HFFc6 (cell line): ENCODE measurements at regions not wholly inside any gene's neighbourhood (a gene's known extent, or its start where the extent isn't known, plus 50 kb on each side); places are given as distances from the start of the nearest gene placed in this dataset.

Experiments used
- DNase-seq: peaks from one replicate; pipeline ENCODE4 v3.0.0-alpha.2; 2018
- H3K27ac Mint-ChIP-seq: 2 replicates; pipeline ENCODE4 v1.8.0; 2020; ENCODE audit warnings: mild to moderate bottlenecking, mixed read lengths
- H3K27me3 Mint-ChIP-seq: 2 replicates; pipeline ENCODE4 v1.8.0; 2021; ENCODE audit warnings: mild to moderate bottlenecking, moderate library complexity, mixed read lengths; ENCODE audit not compliant: insufficient read depth
- H3K36me3 Mint-ChIP-seq: 2 replicates; pipeline ENCODE4 v1.8.0; 2021; ENCODE audit warnings: low read depth, mixed read lengths
- H3K4me1 Mint-ChIP-seq: 2 replicates; pipeline ENCODE4 v1.8.0; 2020; ENCODE audit warnings: low read depth, mixed read lengths
- H3K4me3 Mint-ChIP-seq: 2 replicates; pipeline ENCODE4 v1.8.0; 2020; ENCODE audit warnings: mild to moderate bottlenecking, moderate library complexity, mixed read lengths
- H3K9me3 Mint-ChIP-seq: 2 replicates; pipeline ENCODE4 v1.8.0; 2020; ENCODE audit warnings: mild to moderate bottlenecking, mixed read lengths
- CTCF ChIP-seq: fragments of 200-600 bp; sonication (generic); IDR thresholded peaks from 2 replicates; pipeline ENCODE4 v1.5.0; 2021; ENCODE audit warnings: antibody characterized with exemption, mild to moderate bottlenecking

DNA sequence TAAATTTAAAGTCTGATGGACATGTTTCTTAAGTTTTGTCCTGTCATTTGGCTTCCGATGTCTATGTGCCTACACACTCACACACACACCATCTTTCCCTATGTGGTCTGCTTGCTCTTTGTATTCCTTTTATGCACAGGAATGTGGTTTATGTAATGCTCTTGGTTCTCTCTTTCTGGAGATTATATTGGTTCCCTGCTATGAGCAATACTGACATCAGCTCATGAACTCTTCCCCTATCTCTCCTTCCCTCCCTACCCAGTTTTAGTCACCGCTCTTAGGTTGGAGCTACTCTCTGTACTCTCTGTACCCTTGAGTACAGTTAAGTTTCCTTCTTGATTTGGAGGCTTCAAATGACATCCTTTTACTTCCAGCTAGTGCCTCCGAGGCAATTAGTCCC, 77.9 kb upstream of the MVB12B start:
- H3K36me3 Mint-ChIP-seq, result peaks cover 15% of the 10 kb centered on the region
- TF ChIP-seq CTCF, result no peak
- H3K4me3 Mint-ChIP-seq, result peak overlapping the region; percentile 7
- peak; percentile 88 for DNase-seq
- H3K4me1 Mint-ChIP-seq, result peaks cover 11% of the 10 kb centered on the region
- H3K27ac Mint-ChIP-seq, result peak overlapping the region; percentile 1; the same call in 1 of the 2 replicates
- peaks cover 16% of the 10 kb centered on the region for H3K9me3 Mint-ChIP-seq
- H3K27me3 Mint-ChIP-seq, result peaks cover 13% of the 10 kb centered on the region

DNA sequence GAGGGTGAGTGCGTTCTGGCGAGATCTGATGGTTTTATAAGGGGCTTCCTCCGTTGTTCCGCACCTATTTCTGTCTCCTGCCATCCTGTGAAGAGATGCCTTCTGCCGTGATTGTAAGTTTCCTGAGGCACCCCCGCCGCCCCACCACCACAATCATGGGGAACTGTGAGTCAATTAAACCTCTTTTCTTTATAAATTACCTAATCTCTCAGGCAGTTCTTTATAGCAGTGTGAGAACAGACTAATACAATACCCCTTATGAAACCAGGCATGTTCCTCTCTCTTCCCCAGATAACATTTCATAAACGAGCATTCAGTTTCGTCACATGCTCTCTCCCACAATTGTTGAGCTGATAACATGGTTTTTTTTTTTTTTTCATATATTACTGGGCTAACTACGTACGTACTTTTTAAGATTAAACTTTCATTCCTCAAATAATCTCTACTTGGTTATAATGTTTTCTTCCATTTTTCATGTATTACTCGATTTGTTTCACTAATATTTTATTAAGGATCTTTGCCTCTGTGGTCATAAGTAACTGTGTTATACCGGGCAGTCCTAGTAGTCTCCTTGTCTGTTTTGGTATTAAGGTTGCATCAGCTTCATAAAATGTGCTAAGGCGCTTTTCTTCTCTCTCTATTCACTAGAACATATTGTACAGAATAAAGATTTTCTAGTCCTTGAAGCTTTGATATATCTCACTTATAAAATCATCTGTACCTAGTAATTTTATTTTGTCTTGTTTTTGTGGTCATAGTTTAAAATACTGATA, 64.9 kb upstream of the MVB12B start:
- Mint-ChIP-seq H3K27me3 (peaks cover 38% of the 10 kb centered on the region), H3K4me1 (no peaks in the 10 kb centered on the region), H3K4me3 (no peak overlapping the region), H3K9me3 (no peaks in the 10 kb centered on the region), H3K36me3 (no peaks in the 10 kb centered on the region), H3K27ac (no peak overlapping the region)
- TF ChIP-seq CTCF, result no peak
- no peak for DNase-seq

DNA sequence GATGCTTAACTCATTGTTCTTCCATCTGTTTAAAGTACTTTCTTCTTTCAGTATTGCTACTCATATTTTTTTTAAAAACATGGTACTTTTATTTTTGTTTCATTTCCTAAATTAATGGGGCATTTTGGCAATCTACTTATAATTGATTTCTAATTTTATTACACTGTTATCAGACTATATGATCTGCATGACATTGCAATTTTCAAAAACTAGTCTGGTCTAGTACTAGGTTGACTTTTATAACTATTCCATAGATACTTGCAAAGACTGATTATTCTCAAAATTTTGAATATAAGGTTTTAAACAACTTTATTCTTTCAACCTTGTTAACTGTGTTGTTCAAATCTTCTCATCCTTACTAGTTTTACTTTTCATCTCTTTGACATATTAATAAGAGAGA, 63.9 kb upstream of the MVB12B start:
- Mint-ChIP-seq H3K27me3 (peaks cover 36% of the 10 kb centered on the region), H3K9me3 (no peaks in the 10 kb centered on the region), H3K36me3 (no peaks in the 10 kb centered on the region), H3K4me3 (no peak overlapping the region), H3K4me1 (no peaks in the 10 kb centered on the region), H3K27ac (no peak overlapping the region)
- no peak for TF ChIP-seq CTCF
- DNase-seq, result no peak

DNA sequence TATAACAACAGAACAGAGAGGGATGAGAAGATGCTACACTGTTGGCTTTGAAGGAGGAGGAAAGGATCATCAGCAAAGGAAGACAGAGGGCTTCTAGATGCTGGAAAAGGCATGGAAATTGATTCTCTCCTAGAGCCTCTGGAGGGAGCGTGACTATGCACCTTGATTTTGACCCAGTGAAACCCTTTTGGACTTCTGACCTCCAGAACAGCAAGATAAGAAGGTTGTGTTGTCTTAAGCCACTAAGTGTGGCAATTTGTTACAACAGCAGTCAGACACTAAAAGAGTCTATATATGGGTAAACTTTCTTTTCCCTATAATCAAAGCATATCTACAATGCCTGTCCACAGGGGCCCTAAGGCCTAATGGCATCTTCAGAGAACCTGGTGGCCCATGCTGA, 56.1 kb upstream of the MVB12B start:
- Mint-ChIP-seq H3K27ac (no peak overlapping the region), H3K4me3 (no peak overlapping the region), H3K9me3 (peaks cover 4% of the 10 kb centered on the region), H3K4me1 (peaks cover 7% of the 10 kb centered on the region), H3K36me3 (no peaks in the 10 kb centered on the region), H3K27me3 (peaks cover 18% of the 10 kb centered on the region)
- no peak for DNase-seq
- TF ChIP-seq CTCF, result no peak

DNA sequence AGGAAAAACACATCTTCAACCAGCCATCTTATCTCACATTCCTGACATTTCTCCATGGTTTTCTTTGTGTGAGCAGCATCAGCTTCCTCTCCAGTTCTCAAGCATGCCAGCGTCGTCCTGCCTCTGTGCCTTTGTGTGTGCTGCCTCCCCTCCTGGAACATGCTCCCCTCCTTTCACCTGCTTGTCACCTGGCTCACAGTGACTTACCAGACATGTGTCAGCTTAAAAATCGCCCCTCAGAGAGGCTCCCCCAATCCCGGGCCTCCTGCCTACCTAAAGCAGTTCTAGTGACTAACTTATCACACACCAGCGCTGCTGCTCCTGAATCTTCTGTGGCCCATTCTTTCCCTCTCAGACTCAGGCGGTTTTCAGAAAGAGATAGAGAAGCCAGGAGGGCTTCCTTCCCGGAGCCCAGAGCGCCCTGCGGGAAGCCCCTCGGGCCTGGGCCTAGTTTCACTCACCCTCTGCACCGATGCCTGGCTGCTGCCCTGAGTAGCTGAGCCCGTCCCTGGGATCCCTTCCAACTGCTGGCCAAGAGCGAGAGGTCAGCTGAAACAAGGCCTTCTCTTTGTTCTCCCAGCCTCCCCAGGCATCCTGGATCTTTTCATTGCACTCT, 51.1 kb upstream of the MVB12B start:
- H3K4me3 Mint-ChIP-seq, result no peak overlapping the region
- peaks cover 40% of the 10 kb centered on the region for H3K27me3 Mint-ChIP-seq
- no peak overlapping the region for H3K27ac Mint-ChIP-seq
- no peak for DNase-seq
- no peak for TF ChIP-seq CTCF
- H3K9me3 Mint-ChIP-seq, result peaks cover 4% of the 10 kb centered on the region
- H3K4me1 Mint-ChIP-seq, result peaks cover 13% of the 10 kb centered on the region
- no peaks in the 10 kb centered on the region for H3K36me3 Mint-ChIP-seq
